Epithelial cell of esophagus (primary cell): ENCODE measurements at regions not wholly inside any gene's neighbourhood (a gene's known extent, or its start where the extent isn't known, plus 50 kb on each side); places are given as distances from the start of the nearest gene placed in this dataset.

Experiments used
- DNase-seq: peaks from one replicate; pipeline ENCODE4 v3.0.0; 2010; ENCODE audit warnings: low read depth
- H3K4me3 ChIP-seq: 2 replicates; pipeline ENCODE4 v1.5.1; 2011; ENCODE audit warnings: mild to moderate bottlenecking, low read length, control low read depth
- CTCF ChIP-seq: IDR thresholded peaks from 2 replicates; pipeline ENCODE4 v1.5.1; 2011; ENCODE audit warnings: low read depth, mild to moderate bottlenecking, low read length, control low read depth, inconsistent platforms; ENCODE audit not compliant: insufficient read depth; ENCODE audit errors: missing control alignments

GRCh38 chr5:74042559-74042958 lies 416.6 kb downstream of the ARHGEF28 start:
- no peak for TF ChIP-seq CTCF
- DNase-seq = no peak
- no peak overlapping the region for H3K4me3 ChIP-seq

- DNase-seq = peak; percentile 51
- no peak for TF ChIP-seq CTCF
- no peak overlapping the region for H3K4me3 ChIP-seq
These were observed 415.9 kb downstream of the ARHGEF28 start for GRCh38 chr5:74041913-74042312.

DNA sequence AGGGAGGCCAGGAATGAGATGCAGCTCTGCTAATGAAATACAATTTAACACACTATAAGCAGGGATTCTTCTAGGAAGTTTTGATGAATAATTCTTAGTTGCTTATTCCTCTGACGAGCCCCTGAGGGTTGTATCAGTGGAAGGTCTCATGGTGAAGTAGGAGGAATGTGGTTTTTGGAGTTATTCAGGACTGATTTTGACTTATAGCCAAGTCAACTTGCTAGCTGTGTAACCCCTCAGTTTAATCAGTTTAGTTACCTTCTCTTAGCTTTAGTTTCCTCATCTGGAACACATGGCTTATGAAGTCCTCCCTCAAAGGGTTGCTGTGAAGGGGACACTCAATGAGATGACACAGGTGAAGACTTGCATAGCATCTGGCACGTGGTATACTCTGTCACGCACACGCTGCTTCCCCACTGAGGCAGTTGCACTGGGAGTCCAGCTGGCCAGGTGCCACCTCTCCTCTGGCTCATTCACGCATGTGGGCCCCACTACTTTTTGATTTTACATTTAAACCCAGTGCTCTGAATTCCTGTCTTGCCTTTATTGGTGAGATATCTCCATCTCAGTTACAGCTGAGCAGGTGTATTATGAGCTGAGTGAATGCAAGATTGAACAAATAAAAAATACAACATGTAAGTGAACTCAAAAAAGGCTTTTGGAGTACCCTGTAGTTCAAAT lies 415.0 kb downstream of the ARHGEF28 start:
- peak; percentile 69 for DNase-seq
- H3K4me3 ChIP-seq = no peak overlapping the region
- no peak for TF ChIP-seq CTCF

- DNase-seq = peak; percentile 78
- TF ChIP-seq CTCF = no peak
- H3K4me3 ChIP-seq = no peak overlapping the region
These were observed 414.1 kb downstream of the ARHGEF28 start for GRCh38 chr5:74040065-74040551.

DNA sequence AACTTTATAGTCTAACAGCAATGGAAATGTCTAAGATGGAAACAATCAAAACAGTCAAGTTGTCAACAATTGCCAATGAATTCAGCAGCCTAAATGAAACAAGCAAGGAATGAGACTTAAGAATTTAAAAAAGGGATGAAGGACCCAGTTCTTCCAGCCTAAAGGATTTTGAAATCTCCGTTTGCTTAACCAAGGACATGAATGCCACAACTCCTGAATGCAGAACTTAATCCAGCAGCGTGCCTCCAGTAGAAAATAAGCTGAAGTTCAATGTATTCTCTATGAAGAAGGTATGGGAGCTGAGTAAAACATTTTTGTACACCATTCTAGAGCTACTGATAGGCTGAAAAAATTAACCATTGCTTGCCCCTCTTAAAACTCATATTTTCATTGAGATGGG lies 411.3 kb downstream of the ARHGEF28 start:
- TF ChIP-seq CTCF = no peak
- no peak for DNase-seq
- H3K4me3 ChIP-seq = no peak overlapping the region

GRCh38 chr5:74035521-74035937 lies 409.5 kb downstream of the ARHGEF28 start:
- DNase-seq = peak; percentile 64
- no peak overlapping the region for H3K4me3 ChIP-seq
- peak; percentile 41 for TF ChIP-seq CTCF

DNA sequence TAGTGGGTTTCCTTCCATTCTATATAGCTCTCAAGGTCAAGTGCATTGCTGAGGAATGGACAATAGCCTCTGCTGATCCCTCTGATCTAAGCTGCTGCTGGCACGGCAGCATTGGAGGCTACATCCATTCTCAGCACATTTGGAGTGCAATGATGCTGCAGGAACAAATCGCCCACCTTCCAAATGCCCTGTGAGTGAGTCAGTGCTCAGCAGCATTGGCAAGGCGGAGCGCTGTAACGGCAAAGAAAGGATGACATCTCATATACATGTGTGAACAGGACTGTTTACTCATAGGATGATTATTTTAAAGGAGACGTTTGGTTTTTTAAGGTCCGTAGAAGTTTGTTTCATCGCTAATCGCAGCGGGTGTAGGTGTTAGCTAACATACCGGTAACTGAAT lies 408.7 kb downstream of the ARHGEF28 start:
- peak; percentile 98 for DNase-seq
- no peak for TF ChIP-seq CTCF
- no peak overlapping the region for H3K4me3 ChIP-seq
